ENCODE measurements at regions not wholly inside any gene's neighbourhood (a gene's known extent, or its start where the extent isn't known, plus 50 kb on each side); places are given as distances from the start of the nearest gene placed in this dataset.

GRCh38 chr12:29961231-29961630 is 177.5 kb upstream of the TMTC1 start:
- TF ChIP-seq CTCF (IDR thresholded peaks at IDR 0.05) (no peak), POLR2A (IDR thresholded peaks at IDR 0.05) (no peak)

Measured in ovary (tissue), 3 donors.